GM23338 (cell line): ENCODE measurements at regions not wholly inside any gene's neighbourhood (a gene's known extent, or its start where the extent isn't known, plus 50 kb on each side); places are given as distances from the start of the nearest gene placed in this dataset.

ENCODE experiments used
- ATAC-seq: fragments of 200-7000 bp; cut with Tn5 transposase; 3 replicates; pipeline ENCODE4 v1.9.1; 2020
- DNase-seq: peaks from one replicate; pipeline ENCODE4 v3.0.0-alpha.2; 2015; ENCODE audit warnings: low spot score
- H2AFZ ChIP-seq: fragments of 200-600 bp; sonication (generic); 2 replicates; pipeline ENCODE4 v1.8.0; 2016; ENCODE audit warnings: antibody characterized with exemption, mild to moderate bottlenecking, moderate library complexity
- H3F3A ChIP-seq: fragments of 200-600 bp; sonication (generic); replicated peaks from 2 replicates; pipeline ENCODE4 v1.8.0; 2017; ENCODE audit warnings: antibody characterized with exemption, mixed run types, low read depth
- H3K27ac ChIP-seq: fragments of 200-600 bp; sonication (generic); 2 replicates; pipeline ENCODE4 v1.6.1; 2016; ENCODE audit warnings: low read depth
- H3K27me3 ChIP-seq: fragments of 200-600 bp; sonication (generic); 2 replicates; pipeline ENCODE4 v1.8.0; 2016; ENCODE audit warnings: mild to moderate bottlenecking, mixed run types, moderate library complexity; ENCODE audit not compliant: insufficient read depth
- H3K36me3 ChIP-seq: fragments of 200-600 bp; sonication (generic); 2 replicates; pipeline ENCODE4 v1.8.0; 2016; ENCODE audit warnings: mild to moderate bottlenecking; ENCODE audit not compliant: insufficient read depth
- H3K4me1 ChIP-seq: fragments of 200-600 bp; sonication (generic); 2 replicates; pipeline ENCODE4 v1.8.0; 2016; ENCODE audit warnings: mild to moderate bottlenecking, moderate library complexity; ENCODE audit not compliant: insufficient read depth
- H3K4me2 ChIP-seq: fragments of 200-600 bp; sonication (generic); 2 replicates; pipeline ENCODE4 v1.7.1; 2017; ENCODE audit warnings: mixed run types
- H3K4me3 ChIP-seq: fragments of 200-600 bp; sonication (generic); 2 replicates; pipeline ENCODE4 v1.6.1; 2016; ENCODE audit warnings: mixed run types
- H3K79me2 ChIP-seq: fragments of 200-600 bp; sonication (generic); replicated peaks from 2 replicates; pipeline ENCODE4 v1.8.0; 2017; ENCODE audit warnings: mild to moderate bottlenecking; ENCODE audit not compliant: insufficient read depth
- H3K9me2 ChIP-seq: fragments of 200-600 bp; sonication (generic); 2 replicates; pipeline ENCODE4 v1.8.0; 2017; ENCODE audit not compliant: insufficient read depth
- H4K20me1 ChIP-seq: fragments of 200-600 bp; sonication (generic); replicated peaks from 2 replicates; pipeline ENCODE4 v1.8.0; 2017; ENCODE audit warnings: mild to moderate bottlenecking; ENCODE audit not compliant: insufficient read depth
- H3K27ac Mint-ChIP-seq: 2 replicates; pipeline ENCODE4 v1.8.0; 2020; ENCODE audit warnings: inconsistent platforms, mild to moderate bottlenecking, moderate library complexity, mixed read lengths
- H3K27me3 Mint-ChIP-seq: 3 replicates; pipeline ENCODE4 v1.8.0; 2022; ENCODE audit warnings: low read depth, mild to moderate bottlenecking, moderate library complexity, mixed read lengths, inconsistent platforms; ENCODE audit not compliant: insufficient read depth, poor library complexity
- H3K36me3 Mint-ChIP-seq: 3 replicates; pipeline ENCODE4 v1.8.0; 2021; ENCODE audit warnings: low read depth, mild to moderate bottlenecking, inconsistent platforms, moderate library complexity, mixed read lengths
- H3K4me1 Mint-ChIP-seq: 3 replicates; pipeline ENCODE4 v1.8.0; 2020; ENCODE audit warnings: mild to moderate bottlenecking, inconsistent platforms, mixed read lengths
- H3K4me3 Mint-ChIP-seq: 3 replicates; pipeline ENCODE4 v1.8.0; 2021; ENCODE audit warnings: moderate library complexity, mild to moderate bottlenecking, inconsistent platforms, mixed read lengths
- H3K9me3 Mint-ChIP-seq: 3 replicates; pipeline ENCODE4 v1.8.0; 2020; ENCODE audit warnings: moderate library complexity, mild to moderate bottlenecking, inconsistent platforms, mixed read lengths
- EZH2 ChIP-seq: fragments of 200-600 bp; sonication (generic); IDR thresholded peaks from one replicate; pipeline ENCODE4 v1.8.0; 2017; ENCODE audit warnings: antibody characterized with exemption, mild to moderate bottlenecking, low read depth; ENCODE audit not compliant: unreplicated experiment
- EZH2phosphoT487 ChIP-seq: fragments of 200-600 bp; sonication (generic); IDR thresholded peaks from one replicate; pipeline ENCODE4 v1.8.1; 2018; ENCODE audit warnings: antibody characterized with exemption; ENCODE audit not compliant: unreplicated experiment
- NANOG ChIP-seq: IDR thresholded peaks from 2 replicates; pipeline ENCODE4 v1.6.1; 2016; ENCODE audit warnings: antibody characterized with exemption, borderline replicate concordance
- STAT1 ChIP-seq: IDR thresholded peaks from one replicate; pipeline ENCODE4 v1.6.1; 2016; ENCODE audit warnings: antibody characterized with exemption; ENCODE audit not compliant: unreplicated experiment
- ZNF462 ChIP-seq: fragments of 250-450 bp; sonication (Bioruptor Pico); IDR thresholded peaks from 2 replicates; pipeline ENCODE4 v1.5.0; 2020; ENCODE audit warnings: mild to moderate bottlenecking, moderate library complexity

DNA sequence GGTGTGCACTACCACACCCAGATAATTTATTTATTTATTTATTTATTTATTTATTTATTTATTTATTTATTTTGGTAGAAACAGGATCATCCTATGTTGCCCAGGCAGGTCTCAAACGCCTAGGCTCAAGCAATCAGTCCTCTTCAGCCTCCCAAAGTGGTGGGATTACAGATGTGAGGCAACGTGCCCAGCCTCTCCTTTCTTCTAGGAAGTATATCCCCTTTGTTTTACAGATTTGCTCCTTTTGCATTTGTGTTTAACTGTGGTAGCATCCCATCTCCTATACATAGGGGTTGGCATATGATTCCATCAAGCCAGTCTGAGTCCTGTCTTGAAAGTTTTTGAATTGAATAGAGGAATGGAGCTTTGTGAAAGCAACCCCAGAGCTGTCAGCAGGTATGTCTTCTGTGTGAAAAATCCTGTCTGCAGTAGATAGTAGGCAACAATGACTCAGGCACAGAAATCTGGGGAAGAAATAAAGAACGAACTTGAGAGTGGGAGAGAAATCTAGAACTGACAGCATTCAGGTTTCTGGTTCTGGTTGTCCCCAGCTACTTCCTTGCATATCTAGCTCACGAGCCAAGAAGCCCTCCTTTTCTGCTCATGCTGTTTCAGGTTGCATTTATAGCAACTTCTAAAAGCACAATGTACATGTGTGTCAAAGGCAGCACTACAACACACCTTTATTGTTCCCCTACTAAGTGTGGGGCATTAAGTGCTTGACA lies 113.7 kb upstream of the LSM6 start:
- Mint-ChIP-seq H3K27ac (no peak overlapping the region), H3K4me1 (peaks cover 9% of the 10 kb centered on the region), H3K9me3 (no peaks in the 10 kb centered on the region), H3K36me3 (no peaks in the 10 kb centered on the region), H3K4me3 (no peak overlapping the region), H3K27me3 (peaks cover 2% of the 10 kb centered on the region)
- H3K4me1 ChIP-seq: peaks cover 14% of the 10 kb centered on the region; the same call in 1 of the 2 replicates
- H3F3A ChIP-seq: no peaks in the 10 kb centered on the region
- no peaks in the 10 kb centered on the region; the same call in 1 of the 2 replicates for H3K36me3 ChIP-seq
- no peak overlapping the region for H3K27ac ChIP-seq
- DNase-seq: no peak
- peak overlapping the region; percentile 65 for H3K4me2 ChIP-seq
- no peak overlapping the region for H3K4me3 ChIP-seq
- TF ChIP-seq EZH2 (no peak), EZH2phosphoT487 (no peak), ZNF462 (CRISPR knock-in tag) (peak; percentile 70)
- H2AFZ ChIP-seq: peak overlapping the region; percentile 86; the same call in 1 of the 2 replicates
- no peaks in the 10 kb centered on the region for H3K27me3 ChIP-seq
- ATAC-seq: no peak
- H4K20me1 ChIP-seq: no peaks in the 10 kb centered on the region
- no peaks in the 10 kb centered on the region for H3K79me2 ChIP-seq
- H3K9me2 ChIP-seq: peaks cover 30% of the 10 kb centered on the region

- no peak for ATAC-seq
- TF ChIP-seq STAT1 (no peak), ZNF462 (CRISPR knock-in tag) (no peak), NANOG (no peak)
Observed at GRCh38 chr4:146059865-146060264, 115.7 kb upstream of the LSM6 start.

More at GRCh38 chr4:146059865-146060264, 115.7 kb upstream of the LSM6 start:
- Histone ChIP-seq H3K4me1 (peaks cover 14% of the 10 kb centered on the region; the same call in 1 of the 2 replicates), H3K79me2 (no peaks in the 10 kb centered on the region), H3K9me2 (peaks cover 23% of the 10 kb centered on the region), H3F3A (no peaks in the 10 kb centered on the region), H3K27me3 (no peaks in the 10 kb centered on the region), H3K4me3 (no peak overlapping the region), H3K4me2 (no peak overlapping the region), H3K27ac (no peak overlapping the region), H4K20me1 (no peaks in the 10 kb centered on the region), H3K36me3 (no peaks in the 10 kb centered on the region; the same call in 1 of the 2 replicates), H2AFZ (no peak overlapping the region)
- Mint-ChIP-seq H3K4me3 (no peak overlapping the region), H3K4me1 (peaks cover 9% of the 10 kb centered on the region), H3K9me3 (no peaks in the 10 kb centered on the region), H3K36me3 (no peaks in the 10 kb centered on the region), H3K27me3 (peaks cover 2% of the 10 kb centered on the region), H3K27ac (no peak overlapping the region)
- no peak for DNase-seq
